ENCODE measurements at regions not wholly inside any gene's neighbourhood (a gene's known extent, or its start where the extent isn't known, plus 50 kb on each side); places are given as distances from the start of the nearest gene placed in this dataset.

GRCh38 chr15:62404194-62404985 lies 239.3 kb upstream of the C2CD4B start:
- ChIA-PET POLR2A (no interaction called here), CTCF (interaction anchor here (1.8 kb wide), 1 partner anchor 338 kb away, joined by 4 read pairs; no protein-coding TSS in a partner anchor)
- Histone ChIP-seq H3K36me3 (ENCODE audit: control insufficient read depth, insufficient read depth, low read length) (no peaks in the 10 kb centered on the region), H3K27me3 (ENCODE audit: control insufficient read depth, insufficient read depth, low read length) (no peaks in the 10 kb centered on the region), H3K4me3 (ENCODE audit: low read depth, low read length) (no peak overlapping the region)
- no peak for DNase-seq (ENCODE audit: low read depth)
- no peak for TF ChIP-seq CTCF (IDR thresholded peaks at IDR 0.05; ENCODE audit: insufficient read depth, low read depth, low read length)

- Histone ChIP-seq H3K36me3 (ENCODE audit: control insufficient read depth, insufficient read depth, low read length) (no peaks in the 10 kb centered on the region), H3K27me3 (ENCODE audit: control insufficient read depth, insufficient read depth, low read length) (no peaks in the 10 kb centered on the region), H3K4me3 (ENCODE audit: low read depth, low read length) (no peak overlapping the region)
- POLR2A ChIA-PET: no interaction called here
- no peak for DNase-seq (ENCODE audit: low read depth)
- CTCF ChIA-PET: interaction anchor here (1.1 to 1.2 kb wide), 2 partner anchors 13 to 14 kb away, joined by 3 to 5 read pairs; no protein-coding TSS in a partner anchor
- no peak for TF ChIP-seq CTCF (IDR thresholded peaks at IDR 0.05; ENCODE audit: insufficient read depth, low read depth, low read length)
These were observed 241.3 kb upstream of the C2CD4B start for GRCh38 chr15:62406305-62406891.

- no peaks in the 10 kb centered on the region for H3K27me3 ChIP-seq (ENCODE audit: control insufficient read depth, insufficient read depth, low read length)
- no peak for DNase-seq (ENCODE audit: low read depth)
- CTCF ChIA-PET: interaction anchor here (0.8 kb wide), 1 partner anchor 649 kb away, joined by 3 read pairs; no protein-coding TSS in a partner anchor
These were observed 242.1 kb upstream of the C2CD4B start for GRCh38 chr15:62407216-62407615.

GRCh38 chr15:62407962-62408361 lies 242.9 kb upstream of the C2CD4B start:
- CTCF ChIA-PET: interaction anchor here (1.4 kb wide), 1 partner anchor 13 kb away, joined by 3 read pairs; no protein-coding TSS in a partner anchor
- H3K27me3 ChIP-seq (ENCODE audit: control insufficient read depth, insufficient read depth, low read length): no peaks in the 10 kb centered on the region
- no peaks in the 10 kb centered on the region for H3K36me3 ChIP-seq (ENCODE audit: control insufficient read depth, insufficient read depth, low read length)
- TF ChIP-seq CTCF (IDR thresholded peaks at IDR 0.05; ENCODE audit: insufficient read depth, low read depth, low read length): no peak
- POLR2A ChIA-PET: no interaction called here
- DNase-seq (ENCODE audit: low read depth): no peak
- H3K4me3 ChIP-seq (ENCODE audit: low read depth, low read length): no peak overlapping the region

More at GRCh38 chr15:62407216-62407615, 242.1 kb upstream of the C2CD4B start:
- TF ChIP-seq CTCF (IDR thresholded peaks at IDR 0.05; ENCODE audit: insufficient read depth, low read depth, low read length): no peak
- no peak overlapping the region for H3K4me3 ChIP-seq (ENCODE audit: low read depth, low read length)
- POLR2A ChIA-PET: no interaction called here
- H3K36me3 ChIP-seq (ENCODE audit: control insufficient read depth, insufficient read depth, low read length): no peaks in the 10 kb centered on the region

- CTCF ChIA-PET: no interaction called here
- Histone ChIP-seq H3K4me3 (ENCODE audit: low read depth, low read length) (no peak overlapping the region), H3K36me3 (ENCODE audit: control insufficient read depth, insufficient read depth, low read length) (no peaks in the 10 kb centered on the region), H3K27me3 (ENCODE audit: control insufficient read depth, insufficient read depth, low read length) (no peaks in the 10 kb centered on the region)
- POLR2A ChIA-PET: no interaction called here
- TF ChIP-seq CTCF (IDR thresholded peaks at IDR 0.05; ENCODE audit: insufficient read depth, low read depth, low read length): no peak
- no peak for DNase-seq (ENCODE audit: low read depth)
These were observed 244.4 kb upstream of the C2CD4B start for GRCh38 chr15:62409466-62409865.
